SK-N-SH treated with all-trans-retinoic acid at 6 μM for 48 hours (cell line): ENCODE measurements at regions not wholly inside any gene's neighbourhood (a gene's known extent, or its start where the extent isn't known, plus 50 kb on each side); places are given as distances from the start of the nearest gene placed in this dataset.

ENCODE experiments used
- ATAC-seq: fragments of 200-7000 bp; cut with Tn5 transposase; 3 replicates; pipeline ENCODE4 v1.9.1; 2020; ENCODE audit warnings: mild to moderate bottlenecking, moderate library complexity
- ARNTL ChIP-seq: fragments of 450-650 bp; formaldehyde crosslinking; IDR thresholded peaks from 2 replicates; pipeline ENCODE4 v1.5.0; 2020; ENCODE audit warnings: low read depth, mild to moderate bottlenecking, moderate library complexity, borderline replicate concordance
- CSDC2 ChIP-seq: fragments of 250-450 bp; sonication (Bioruptor Pico); IDR thresholded peaks from 2 replicates; pipeline ENCODE4 v1.5.0; 2020; ENCODE audit warnings: mild to moderate bottlenecking, moderate library complexity
- ESRRG ChIP-seq: fragments of 250-450 bp; sonication (Bioruptor Pico); IDR thresholded peaks from 2 replicates; pipeline ENCODE4 v1.6.1; 2021; ENCODE audit warnings: mild to moderate bottlenecking
- GLIS3 ChIP-seq: fragments of 250-450 bp; sonication (Bioruptor Pico); IDR thresholded peaks from 2 replicates; pipeline ENCODE4 v1.5.0; 2020; ENCODE audit warnings: mild to moderate bottlenecking, moderate library complexity
- OSR1 ChIP-seq: fragments of 250-450 bp; sonication (Bioruptor Pico); IDR thresholded peaks from 2 replicates; pipeline ENCODE4 v1.8.0; 2022; ENCODE audit warnings: moderate library complexity, mild to moderate bottlenecking, inconsistent platforms
- PPARA ChIP-seq: fragments of 250-450 bp; sonication (Bioruptor Pico); IDR thresholded peaks from 2 replicates; pipeline ENCODE4 v1.5.0; 2020; ENCODE audit warnings: mild to moderate bottlenecking, borderline replicate concordance
- SNAI2 ChIP-seq: fragments of 250-450 bp; sonication (Bioruptor Pico); IDR thresholded peaks from 2 replicates; pipeline ENCODE4 v1.5.0; 2020; ENCODE audit warnings: mild to moderate bottlenecking, moderate library complexity
- TCF4 ChIP-seq: fragments of 250-450 bp; sonication (Bioruptor Pico); IDR thresholded peaks from 2 replicates; pipeline ENCODE4 v1.8.0; 2021; ENCODE audit warnings: mild to moderate bottlenecking, moderate library complexity, borderline replicate concordance
- TOX ChIP-seq: fragments of 250-450 bp; sonication (Bioruptor Pico); IDR thresholded peaks from 2 replicates; pipeline ENCODE4 v1.8.0; 2021; ENCODE audit warnings: mild to moderate bottlenecking, moderate library complexity, borderline replicate concordance
- ZC3H10 ChIP-seq: fragments of 250-450 bp; sonication (Bioruptor Pico); IDR thresholded peaks from 2 replicates; pipeline ENCODE4 v1.5.1; 2021; ENCODE audit warnings: mild to moderate bottlenecking, moderate library complexity
- ZFP3 ChIP-seq: fragments of 250-450 bp; sonication (Bioruptor Pico); IDR thresholded peaks from 2 replicates; pipeline ENCODE4 v1.5.0; 2020; ENCODE audit warnings: mild to moderate bottlenecking, moderate library complexity
- ZFP30 ChIP-seq: fragments of 450-650 bp; formaldehyde crosslinking; IDR thresholded peaks from 2 replicates; pipeline ENCODE4 v1.5.0; 2022; ENCODE audit warnings: mild to moderate bottlenecking, moderate library complexity
- ZNF565 ChIP-seq: fragments of 450-650 bp; formaldehyde crosslinking; conservative IDR thresholded peaks from 2 replicates; pipeline ENCODE4 v1.5.0; 2020; ENCODE audit warnings: low read depth, mild to moderate bottlenecking, moderate library complexity
- ZNF8 ChIP-seq: fragments of 450-650 bp; formaldehyde crosslinking; IDR thresholded peaks from 2 replicates; pipeline ENCODE4 v1.5.0; 2020; ENCODE audit warnings: mild to moderate bottlenecking, moderate library complexity
- TF ChIP-seq, protein P1 (sequence below): fragments of 250-450 bp; sonication (Bioruptor Pico); IDR thresholded peaks from 2 replicates; pipeline ENCODE4 v1.8.0; 2021; ENCODE audit warnings: low read depth, mild to moderate bottlenecking, moderate library complexity, borderline replicate concordance
- TF ChIP-seq, protein P2 (sequence below): fragments of 250-450 bp; sonication (Bioruptor Pico); IDR thresholded peaks from 2 replicates; pipeline ENCODE4 v1.5.0; 2020; ENCODE audit warnings: mild to moderate bottlenecking, moderate library complexity
- TF ChIP-seq, protein P3 (sequence below): fragments of 250-450 bp; sonication (Bioruptor Pico); IDR thresholded peaks from 2 replicates; pipeline ENCODE4 v1.5.1; 2020; ENCODE audit warnings: low read depth, mild to moderate bottlenecking, moderate library complexity
- TF ChIP-seq, protein P4 (sequence below): fragments of 250-450 bp; sonication (Bioruptor Pico); IDR thresholded peaks from 2 replicates; pipeline ENCODE4 v1.8.0; 2020; ENCODE audit warnings: mild to moderate bottlenecking, moderate library complexity, borderline replicate concordance

DNA sequence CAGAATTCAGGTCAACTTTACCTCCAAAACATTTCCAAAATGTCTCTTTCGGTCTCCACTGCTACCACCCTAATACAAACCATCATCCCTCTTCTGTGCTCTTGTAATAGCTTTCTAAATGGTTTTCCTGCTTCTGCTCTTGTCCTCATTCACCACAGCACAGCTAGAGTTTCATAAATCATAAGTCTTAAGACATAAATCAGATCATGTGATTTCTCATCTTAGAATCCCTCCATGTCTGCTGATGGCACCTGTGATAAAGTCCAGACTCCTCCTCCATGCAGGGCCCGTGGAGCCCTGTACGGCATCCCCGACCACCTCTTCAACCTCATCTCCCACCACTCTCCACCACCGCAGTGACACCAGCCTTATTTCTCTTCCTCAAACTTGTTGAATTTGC lies 212.3 kb upstream of the MKLN1 start (continued):
- TF ChIP-seq TCF4 = no peak

DNA sequence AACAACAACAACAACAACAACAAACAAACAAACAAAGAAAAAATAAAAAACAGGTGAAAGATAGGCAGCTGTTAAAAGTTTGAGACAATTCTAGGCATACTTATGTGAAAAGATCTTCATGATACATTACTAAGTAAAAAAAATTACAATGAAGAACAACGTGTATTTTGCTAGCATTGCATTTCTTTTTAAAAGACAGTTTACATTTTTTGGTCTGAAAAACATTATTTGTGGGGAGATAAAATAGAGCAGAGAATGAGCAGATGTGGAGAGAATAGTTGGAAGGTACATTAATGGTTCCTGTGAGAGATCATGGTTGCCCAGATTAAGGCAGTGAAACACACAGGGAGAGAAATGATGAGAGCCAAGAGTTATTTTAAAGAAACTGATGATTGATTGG lies 210.2 kb upstream of the MKLN1 start:
- ATAC-seq = no peak
- no peak for TF ChIP-seq ZNF8 (CRISPR knock-in tag)
- TF ChIP-seq ZFP30 (CRISPR knock-in tag) = no peak
- TF ChIP-seq OSR1 (CRISPR knock-in tag) = no peak
- TF ChIP-seq ARNTL = no peak
- no peak for TF ChIP-seq GLIS3 (CRISPR knock-in tag)
- TF ChIP-seq, protein P1, sequence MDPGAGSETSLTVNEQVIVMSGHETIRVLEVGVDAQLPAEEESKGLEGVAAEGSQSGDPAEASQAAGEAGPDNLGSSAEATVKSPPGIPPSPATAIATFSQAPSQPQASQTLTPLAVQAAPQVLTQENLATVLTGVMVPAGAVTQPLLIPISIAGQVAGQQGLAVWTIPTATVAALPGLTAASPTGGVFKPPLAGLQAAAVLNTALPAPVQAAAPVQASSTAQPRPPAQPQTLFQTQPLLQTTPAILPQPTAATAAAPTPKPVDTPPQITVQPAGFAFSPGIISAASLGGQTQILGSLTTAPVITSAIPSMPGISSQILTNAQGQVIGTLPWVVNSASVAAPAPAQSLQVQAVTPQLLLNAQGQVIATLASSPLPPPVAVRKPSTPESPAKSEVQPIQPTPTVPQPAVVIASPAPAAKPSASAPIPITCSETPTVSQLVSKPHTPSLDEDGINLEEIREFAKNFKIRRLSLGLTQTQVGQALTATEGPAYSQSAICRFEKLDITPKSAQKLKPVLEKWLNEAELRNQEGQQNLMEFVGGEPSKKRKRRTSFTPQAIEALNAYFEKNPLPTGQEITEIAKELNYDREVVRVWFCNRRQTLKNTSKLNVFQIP (CRISPR knock-in tag) = no peak
- no peak for TF ChIP-seq PPARA (CRISPR knock-in tag)
- no peak for TF ChIP-seq SNAI2 (CRISPR knock-in tag)
- TF ChIP-seq, protein P2, sequence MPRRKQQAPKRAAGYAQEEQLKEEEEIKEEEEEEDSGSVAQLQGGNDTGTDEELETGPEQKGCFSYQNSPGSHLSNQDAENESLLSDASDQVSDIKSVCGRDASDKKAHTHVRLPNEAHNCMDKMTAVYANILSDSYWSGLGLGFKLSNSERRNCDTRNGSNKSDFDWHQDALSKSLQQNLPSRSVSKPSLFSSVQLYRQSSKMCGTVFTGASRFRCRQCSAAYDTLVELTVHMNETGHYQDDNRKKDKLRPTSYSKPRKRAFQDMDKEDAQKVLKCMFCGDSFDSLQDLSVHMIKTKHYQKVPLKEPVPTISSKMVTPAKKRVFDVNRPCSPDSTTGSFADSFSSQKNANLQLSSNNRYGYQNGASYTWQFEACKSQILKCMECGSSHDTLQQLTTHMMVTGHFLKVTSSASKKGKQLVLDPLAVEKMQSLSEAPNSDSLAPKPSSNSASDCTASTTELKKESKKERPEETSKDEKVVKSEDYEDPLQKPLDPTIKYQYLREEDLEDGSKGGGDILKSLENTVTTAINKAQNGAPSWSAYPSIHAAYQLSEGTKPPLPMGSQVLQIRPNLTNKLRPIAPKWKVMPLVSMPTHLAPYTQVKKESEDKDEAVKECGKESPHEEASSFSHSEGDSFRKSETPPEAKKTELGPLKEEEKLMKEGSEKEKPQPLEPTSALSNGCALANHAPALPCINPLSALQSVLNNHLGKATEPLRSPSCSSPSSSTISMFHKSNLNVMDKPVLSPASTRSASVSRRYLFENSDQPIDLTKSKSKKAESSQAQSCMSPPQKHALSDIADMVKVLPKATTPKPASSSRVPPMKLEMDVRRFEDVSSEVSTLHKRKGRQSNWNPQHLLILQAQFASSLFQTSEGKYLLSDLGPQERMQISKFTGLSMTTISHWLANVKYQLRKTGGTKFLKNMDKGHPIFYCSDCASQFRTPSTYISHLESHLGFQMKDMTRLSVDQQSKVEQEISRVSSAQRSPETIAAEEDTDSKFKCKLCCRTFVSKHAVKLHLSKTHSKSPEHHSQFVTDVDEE (CRISPR knock-in tag) = no peak
- no peak for TF ChIP-seq ZC3H10 (CRISPR knock-in tag)
- TF ChIP-seq, protein P3, sequence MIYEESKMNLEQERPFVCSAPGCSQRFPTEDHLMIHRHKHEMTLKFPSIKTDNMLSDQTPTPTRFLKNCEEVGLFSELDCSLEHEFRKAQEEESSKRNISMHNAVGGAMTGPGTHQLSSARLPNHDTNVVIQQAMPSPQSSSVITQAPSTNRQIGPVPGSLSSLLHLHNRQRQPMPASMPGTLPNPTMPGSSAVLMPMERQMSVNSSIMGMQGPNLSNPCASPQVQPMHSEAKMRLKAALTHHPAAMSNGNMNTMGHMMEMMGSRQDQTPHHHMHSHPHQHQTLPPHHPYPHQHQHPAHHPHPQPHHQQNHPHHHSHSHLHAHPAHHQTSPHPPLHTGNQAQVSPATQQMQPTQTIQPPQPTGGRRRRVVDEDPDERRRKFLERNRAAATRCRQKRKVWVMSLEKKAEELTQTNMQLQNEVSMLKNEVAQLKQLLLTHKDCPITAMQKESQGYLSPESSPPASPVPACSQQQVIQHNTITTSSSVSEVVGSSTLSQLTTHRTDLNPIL (CRISPR knock-in tag) = no peak
- no peak for TF ChIP-seq CSDC2 (CRISPR knock-in tag)
- no peak for TF ChIP-seq ZNF565 (CRISPR knock-in tag)
- no peak for TF ChIP-seq ZFP3 (CRISPR knock-in tag)
- TF ChIP-seq TOX (CRISPR knock-in tag) = no peak
- TF ChIP-seq ESRRG (CRISPR knock-in tag) = no peak

DNA sequence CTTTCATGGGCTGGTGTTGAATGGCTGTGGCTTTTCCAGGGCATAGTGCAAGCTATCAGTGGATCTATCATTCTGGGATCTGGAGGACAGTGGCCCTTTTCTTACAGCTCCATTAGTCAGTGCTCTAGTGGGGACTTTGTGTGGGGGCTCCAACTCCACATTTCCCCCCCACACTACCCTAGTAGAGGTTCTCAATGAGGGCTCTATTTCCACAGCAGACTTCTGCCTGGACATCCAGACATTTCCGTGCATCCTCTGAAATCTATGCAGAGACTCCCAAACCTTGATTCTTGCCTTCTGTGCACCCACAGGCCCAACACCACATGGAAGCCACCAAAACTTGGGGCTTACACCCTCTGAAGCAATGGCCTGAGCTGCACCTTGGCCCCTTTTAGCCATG lies 208.3 kb upstream of the MKLN1 start:
- TF ChIP-seq ZC3H10 (CRISPR knock-in tag) (no peak), PPARA (CRISPR knock-in tag) (no peak)
- TF ChIP-seq, all 23 proteins: peak for 0
- ATAC-seq = no peak

DNA sequence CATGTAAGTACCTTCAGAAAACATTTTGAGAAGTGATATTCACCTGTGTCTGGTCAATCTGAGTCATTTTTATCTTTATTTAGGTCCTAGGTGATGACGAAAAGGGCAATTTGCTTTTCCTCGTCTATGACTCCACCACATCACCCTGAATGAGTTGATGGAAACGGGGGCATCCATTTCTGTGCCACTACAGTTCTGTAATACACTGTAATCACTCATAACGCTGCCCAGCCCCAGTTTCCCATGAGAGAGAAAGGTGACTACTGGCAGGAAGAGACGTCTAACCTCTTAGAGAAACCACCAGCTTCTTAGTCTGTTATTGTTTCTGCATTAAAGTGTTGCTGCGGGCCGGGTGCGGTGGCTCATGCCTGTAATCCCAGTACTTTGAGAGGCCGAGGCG lies 205.3 kb upstream of the MKLN1 start:
- no peak for ATAC-seq
- TF ChIP-seq, protein P4, sequence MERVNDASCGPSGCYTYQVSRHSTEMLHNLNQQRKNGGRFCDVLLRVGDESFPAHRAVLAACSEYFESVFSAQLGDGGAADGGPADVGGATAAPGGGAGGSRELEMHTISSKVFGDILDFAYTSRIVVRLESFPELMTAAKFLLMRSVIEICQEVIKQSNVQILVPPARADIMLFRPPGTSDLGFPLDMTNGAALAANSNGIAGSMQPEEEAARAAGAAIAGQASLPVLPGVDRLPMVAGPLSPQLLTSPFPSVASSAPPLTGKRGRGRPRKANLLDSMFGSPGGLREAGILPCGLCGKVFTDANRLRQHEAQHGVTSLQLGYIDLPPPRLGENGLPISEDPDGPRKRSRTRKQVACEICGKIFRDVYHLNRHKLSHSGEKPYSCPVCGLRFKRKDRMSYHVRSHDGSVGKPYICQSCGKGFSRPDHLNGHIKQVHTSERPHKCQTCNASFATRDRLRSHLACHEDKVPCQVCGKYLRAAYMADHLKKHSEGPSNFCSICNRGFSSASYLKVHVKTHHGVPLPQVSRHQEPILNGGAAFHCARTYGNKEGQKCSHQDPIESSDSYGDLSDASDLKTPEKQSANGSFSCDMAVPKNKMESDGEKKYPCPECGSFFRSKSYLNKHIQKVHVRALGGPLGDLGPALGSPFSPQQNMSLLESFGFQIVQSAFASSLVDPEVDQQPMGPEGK (CRISPR knock-in tag) = no peak
- TF ChIP-seq ZC3H10 (CRISPR knock-in tag) = no peak
- no peak for TF ChIP-seq ARNTL
- no peak for TF ChIP-seq SNAI2 (CRISPR knock-in tag)
- TF ChIP-seq, protein P1 (CRISPR knock-in tag) = no peak
- TF ChIP-seq, all 23 proteins: peak for 0
